ENCODE measurements at regions not wholly inside any gene's neighbourhood (a gene's known extent, or its start where the extent isn't known, plus 50 kb on each side); places are given as distances from the start of the nearest gene placed in this dataset.

- Histone ChIP-seq H3K27ac (no peak overlapping the region), H3K4me3 (no peak overlapping the region), H3K4me1 (no peaks in the 10 kb centered on the region), H3K27me3 (no peaks in the 10 kb centered on the region), H3K36me3 (no peaks in the 10 kb centered on the region), H3K9me3 (no peaks in the 10 kb centered on the region)
- WGBS, 2 donors, result 0 to 11% methylated on average over 1 of the region's 1 CpG
- TF ChIP-seq POLR2A (IDR thresholded peaks at IDR 0.05), result no peak
- TF ChIP-seq, protein P1, sequence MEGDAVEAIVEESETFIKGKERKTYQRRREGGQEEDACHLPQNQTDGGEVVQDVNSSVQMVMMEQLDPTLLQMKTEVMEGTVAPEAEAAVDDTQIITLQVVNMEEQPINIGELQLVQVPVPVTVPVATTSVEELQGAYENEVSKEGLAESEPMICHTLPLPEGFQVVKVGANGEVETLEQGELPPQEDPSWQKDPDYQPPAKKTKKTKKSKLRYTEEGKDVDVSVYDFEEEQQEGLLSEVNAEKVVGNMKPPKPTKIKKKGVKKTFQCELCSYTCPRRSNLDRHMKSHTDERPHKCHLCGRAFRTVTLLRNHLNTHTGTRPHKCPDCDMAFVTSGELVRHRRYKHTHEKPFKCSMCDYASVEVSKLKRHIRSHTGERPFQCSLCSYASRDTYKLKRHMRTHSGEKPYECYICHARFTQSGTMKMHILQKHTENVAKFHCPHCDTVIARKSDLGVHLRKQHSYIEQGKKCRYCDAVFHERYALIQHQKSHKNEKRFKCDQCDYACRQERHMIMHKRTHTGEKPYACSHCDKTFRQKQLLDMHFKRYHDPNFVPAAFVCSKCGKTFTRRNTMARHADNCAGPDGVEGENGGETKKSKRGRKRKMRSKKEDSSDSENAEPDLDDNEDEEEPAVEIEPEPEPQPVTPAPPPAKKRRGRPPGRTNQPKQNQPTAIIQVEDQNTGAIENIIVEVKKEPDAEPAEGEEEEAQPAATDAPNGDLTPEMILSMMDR (IDR thresholded peaks at IDR 0.05), result no peak
- intact Hi-C loops (cut with DNase I), result no loop called here
- DNase-seq, result no peak
Observed at GRCh38 chrX:25206778-25207177, 191.0 kb upstream of the ARX start.

DNA sequence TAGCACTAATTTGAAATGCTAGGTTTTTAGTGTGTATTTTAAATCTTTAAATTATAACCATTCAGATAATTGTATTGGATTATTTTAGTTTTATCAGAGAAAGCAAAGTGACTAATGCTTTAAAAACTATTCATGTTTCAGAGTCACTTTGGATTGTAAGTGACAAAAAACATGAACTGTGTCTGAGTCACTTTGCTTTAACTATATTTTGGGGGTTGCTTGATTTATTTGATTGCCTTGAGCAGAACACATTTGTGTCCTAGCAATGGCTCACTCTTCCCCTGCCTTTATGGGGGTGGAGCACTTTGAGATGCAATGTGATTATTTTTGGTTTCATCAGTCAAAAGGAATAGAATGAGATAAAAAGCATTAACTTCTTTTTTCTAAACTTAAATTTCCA is 188.4 kb upstream of the ARX start:
- no peaks in the 10 kb centered on the region for H3K9me3 ChIP-seq
- intact Hi-C loops (cut with DNase I), result no loop called here
- no peak overlapping the region for H3K27ac ChIP-seq
- H3K4me1 ChIP-seq, result no peaks in the 10 kb centered on the region
- H3K27me3 ChIP-seq, result no peaks in the 10 kb centered on the region
- no peak for DNase-seq
- TF ChIP-seq, protein P1 (IDR thresholded peaks at IDR 0.05), result no peak
- no peak for TF ChIP-seq POLR2A (IDR thresholded peaks at IDR 0.05)
- no peak overlapping the region for H3K4me3 ChIP-seq
- no peaks in the 10 kb centered on the region for H3K36me3 ChIP-seq

DNA sequence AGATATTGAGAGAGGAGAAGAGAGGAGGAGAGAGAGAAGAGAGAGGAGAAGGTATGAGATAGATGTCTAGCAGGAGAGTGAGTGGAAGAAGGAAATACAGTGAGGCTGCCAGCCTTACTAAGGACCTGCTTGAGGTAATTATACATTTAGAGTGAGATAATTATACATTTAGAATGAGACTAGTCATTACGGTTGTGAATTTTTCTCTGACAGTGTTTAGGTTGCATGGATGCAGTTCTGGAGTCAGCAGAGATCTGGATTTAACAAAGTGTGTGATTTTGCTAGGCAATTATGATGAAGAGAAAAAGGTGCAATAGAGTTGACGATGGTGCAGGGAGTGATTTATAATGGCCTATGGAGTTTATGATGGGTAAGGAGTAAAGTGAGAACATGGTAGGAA is 187.1 kb upstream of the ARX start:
- Histone ChIP-seq H3K9me3 (no peaks in the 10 kb centered on the region), H3K27ac (no peak overlapping the region), H3K4me3 (no peak overlapping the region), H3K36me3 (no peaks in the 10 kb centered on the region), H3K27me3 (no peaks in the 10 kb centered on the region), H3K4me1 (no peaks in the 10 kb centered on the region)
- no peak for DNase-seq
- 75 to 79% methylated on average over 2 of the region's 2 CpGs for WGBS, 2 donors
- TF ChIP-seq, protein P1 (IDR thresholded peaks at IDR 0.05), result no peak
- no peak for TF ChIP-seq POLR2A (IDR thresholded peaks at IDR 0.05)
- intact Hi-C loops (cut with DNase I), result no loop called here

- Histone ChIP-seq H3K27ac (no peak overlapping the region), H3K4me3 (no peak overlapping the region), H3K9me3 (no peaks in the 10 kb centered on the region), H3K4me1 (no peaks in the 10 kb centered on the region), H3K27me3 (no peaks in the 10 kb centered on the region), H3K36me3 (no peaks in the 10 kb centered on the region)
- DNase-seq, result no peak
- WGBS, 2 donors, result 49 to 90% methylated on average over 1 to 3 of the region's 3 CpGs
- intact Hi-C loops (cut with DNase I), result no loop called here
- no peak for TF ChIP-seq POLR2A (IDR thresholded peaks at IDR 0.05)
- TF ChIP-seq, protein P1 (IDR thresholded peaks at IDR 0.05), result no peak
Observed at GRCh38 chrX:25198891-25199290, 183.1 kb upstream of the ARX start.

DNA sequence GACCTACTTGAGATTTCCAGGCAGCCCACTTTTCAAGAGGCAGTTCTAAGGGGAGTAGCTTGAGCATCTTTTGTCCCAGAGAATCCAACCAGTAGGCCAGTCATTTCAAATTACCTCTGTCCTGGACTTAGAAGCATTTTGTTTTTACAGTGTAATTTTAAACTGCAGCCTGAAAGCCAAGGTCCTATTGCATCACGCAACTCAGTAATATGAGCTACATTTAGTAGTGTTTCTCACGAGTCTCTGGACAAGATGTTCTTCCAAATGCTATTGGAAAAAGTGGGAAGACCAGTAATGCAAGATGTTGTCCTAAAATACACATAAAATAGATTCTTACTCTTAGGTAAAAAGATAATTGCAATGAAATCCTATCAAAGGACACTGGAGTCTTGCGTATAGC is 182.5 kb upstream of the ARX start:
- no peak overlapping the region for H3K4me3 ChIP-seq
- H3K36me3 ChIP-seq, result no peaks in the 10 kb centered on the region
- intact Hi-C loops (cut with DNase I), result no loop called here
- H3K4me1 ChIP-seq, result no peaks in the 10 kb centered on the region
- no peak for TF ChIP-seq POLR2A (IDR thresholded peaks at IDR 0.05)
- TF ChIP-seq, protein P1 (IDR thresholded peaks at IDR 0.05), result no peak
- 76% methylated on average over 2 to 3 of the region's 3 CpGs for WGBS, 2 donors
- H3K27me3 ChIP-seq, result no peaks in the 10 kb centered on the region
- DNase-seq, result no peak
- no peaks in the 10 kb centered on the region for H3K9me3 ChIP-seq
- no peak overlapping the region for H3K27ac ChIP-seq
